Vagina (tissue), 2 donors: ENCODE measurements at regions not wholly inside any gene's neighbourhood (a gene's known extent, or its start where the extent isn't known, plus 50 kb on each side); places are given as distances from the start of the nearest gene placed in this dataset.

Experiments
- CTCF ChIP-seq, 3 experiments: fragments of 450-650 bp in 2 of 3; fragments of 200-600 bp in 1 of 3; sonication (generic) in 1 of 3; IDR thresholded peaks; one replicate each; pipeline ENCODE4 v1.5.1; 2017 to 2019; ENCODE audit warnings: antibody characterized with exemption in 3 of 3, mild to moderate bottlenecking in 2 of 3, moderate library complexity in 2 of 3
- POLR2A ChIP-seq, 2 donors: fragments of 450-650 bp; IDR thresholded peaks; one replicate each; pipeline ENCODE4 v1.6.1; 2017; ENCODE audit warnings: antibody characterized with exemption in 2 of 2, mild to moderate bottlenecking in 2 of 2, moderate library complexity in 2 of 2

- TF ChIP-seq CTCF (IDR thresholded peaks at IDR 0.05) (no peak), POLR2A (IDR thresholded peaks at IDR 0.05) (no peak)
These were observed 825.5 kb downstream of the TLR4 start for GRCh38 chr9:118529624-118530214.
